Kidney capillary endothelial cell (primary cell): ENCODE measurements at regions not wholly inside any gene's neighbourhood (a gene's known extent, or its start where the extent isn't known, plus 50 kb on each side); places are given as distances from the start of the nearest gene placed in this dataset.

ENCODE experiments used
- DNase-seq: peaks from one replicate; pipeline ENCODE4 v3.0.0-alpha.2; 2018; ENCODE audit warnings: low spot score

DNA sequence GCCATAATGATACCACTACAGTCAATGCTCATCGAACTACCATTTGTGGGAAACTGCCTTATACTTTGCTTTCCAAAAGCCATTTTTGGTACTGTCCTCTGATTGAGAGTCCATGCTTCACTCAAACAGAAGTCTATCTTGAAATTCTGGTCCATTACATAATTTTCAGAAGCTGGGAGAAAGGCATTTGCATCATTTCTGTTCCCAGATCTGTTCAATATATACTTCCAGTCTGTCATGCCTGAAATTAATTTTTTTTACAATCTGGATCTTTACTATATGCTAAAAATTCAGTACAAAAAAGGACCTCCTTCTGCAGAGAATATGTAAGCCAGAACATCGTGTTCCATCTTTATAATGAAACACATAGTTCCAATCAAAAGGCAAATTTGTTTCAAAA is 528.9 kb upstream of the MEF2C start:
- no peak for DNase-seq

GRCh38 chr5:89407054-89407453 is 524.1 kb upstream of the MEF2C start:
- DNase-seq = no peak

GRCh38 chr5:89401659-89402058 is 518.7 kb upstream of the MEF2C start:
- no peak for DNase-seq

GRCh38 chr5:89401012-89401411 is 518.0 kb upstream of the MEF2C start:
- DNase-seq = no peak

DNA sequence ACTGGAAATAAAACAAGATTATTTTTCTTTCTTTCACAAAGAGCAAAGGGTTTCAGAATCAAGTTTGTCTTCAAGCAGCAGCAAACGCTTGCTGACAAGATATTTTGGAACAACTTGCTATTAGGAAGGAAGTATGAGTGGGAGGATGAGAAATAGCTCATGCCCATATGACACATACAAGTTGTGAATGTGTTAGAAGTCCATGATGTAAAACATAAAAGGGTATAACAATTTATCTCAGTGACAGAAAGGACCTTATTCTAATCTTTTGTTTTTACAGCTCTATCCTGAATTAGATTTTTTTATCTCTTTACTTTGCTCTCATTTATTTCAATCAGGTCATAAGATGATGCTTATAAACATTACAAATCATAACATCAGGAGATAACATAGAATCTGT is 516.6 kb upstream of the MEF2C start:
- peak; percentile 75 for DNase-seq

- peak; percentile 24 for DNase-seq
Measured at GRCh38 chr5:89397096-89397495, 514.1 kb upstream of the MEF2C start.

DNA sequence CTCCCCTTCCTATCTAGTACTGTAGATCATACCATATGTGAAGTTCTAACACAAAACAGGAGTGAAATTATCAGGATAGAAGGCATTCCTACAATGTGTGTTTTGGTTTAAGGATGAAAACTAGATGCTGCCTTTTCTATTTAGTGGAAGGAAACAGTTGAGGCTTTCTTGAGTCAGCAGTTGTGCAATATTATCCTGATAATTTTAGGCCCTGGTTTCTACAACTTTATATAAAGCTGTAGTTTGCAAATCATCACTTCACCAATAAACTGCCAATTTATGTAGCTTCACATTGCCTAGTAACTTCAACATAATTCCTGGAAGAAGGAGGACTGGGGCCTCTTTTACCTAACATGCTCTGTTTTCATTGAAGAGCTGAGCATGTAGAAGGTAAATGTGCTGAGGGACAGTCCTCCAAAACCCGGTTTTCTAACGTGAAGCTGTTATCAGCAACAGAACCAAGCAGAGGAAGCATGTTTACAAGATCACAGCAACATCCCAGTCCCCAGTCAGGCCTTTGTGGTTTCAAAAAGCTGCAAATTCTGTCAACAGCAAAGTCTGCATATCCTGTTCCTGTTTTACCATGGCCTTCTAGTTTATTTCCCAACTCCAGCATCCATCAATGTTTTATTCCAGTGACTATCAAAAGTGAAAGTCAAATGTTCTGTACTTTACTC is 513.4 kb upstream of the MEF2C start:
- DNase-seq = no peak

GRCh38 chr5:89395111-89395510 is 512.1 kb upstream of the MEF2C start:
- no peak for DNase-seq

DNA sequence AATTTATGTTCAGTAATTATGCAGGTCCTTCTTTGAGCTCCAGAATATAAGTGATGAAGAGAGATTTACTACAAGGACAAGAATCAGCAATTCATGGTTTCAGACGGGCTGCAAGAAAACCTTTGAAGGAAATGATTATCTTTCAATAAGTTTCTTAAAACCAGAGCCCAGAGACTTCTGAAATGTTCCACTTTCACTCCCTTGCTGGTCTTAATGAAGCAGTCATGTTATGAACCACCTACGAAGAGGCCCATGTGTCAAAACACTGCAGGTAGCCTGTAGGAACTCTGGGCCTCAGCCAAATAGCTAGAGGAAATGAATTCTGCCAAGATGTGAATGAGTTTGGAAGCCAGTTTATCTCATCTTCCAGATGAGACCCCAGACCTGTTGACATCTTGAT is 505.9 kb upstream of the MEF2C start:
- no peak for DNase-seq

- no peak for DNase-seq
Measured at GRCh38 chr5:89384391-89384790, 501.4 kb upstream of the MEF2C start.

DNA sequence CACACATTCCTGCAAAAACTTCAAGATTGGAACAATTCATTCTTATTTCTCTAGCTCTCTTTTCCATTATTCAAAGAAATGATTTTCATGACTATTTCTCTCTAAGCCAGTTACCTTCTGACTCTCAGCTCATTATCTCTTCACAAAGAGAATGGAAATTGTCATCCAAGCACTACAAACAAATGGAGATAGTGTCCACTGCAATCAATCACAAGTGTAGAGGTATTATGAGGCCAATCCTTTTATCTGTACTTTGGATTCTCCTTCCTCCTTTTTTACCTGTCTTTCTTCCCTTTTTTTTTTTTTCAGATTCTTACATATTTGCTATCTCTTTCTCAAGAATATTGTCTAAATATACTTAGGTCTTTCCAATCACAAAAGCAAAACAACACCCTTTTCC is 497.7 kb upstream of the MEF2C start:
- no peak for DNase-seq

DNA sequence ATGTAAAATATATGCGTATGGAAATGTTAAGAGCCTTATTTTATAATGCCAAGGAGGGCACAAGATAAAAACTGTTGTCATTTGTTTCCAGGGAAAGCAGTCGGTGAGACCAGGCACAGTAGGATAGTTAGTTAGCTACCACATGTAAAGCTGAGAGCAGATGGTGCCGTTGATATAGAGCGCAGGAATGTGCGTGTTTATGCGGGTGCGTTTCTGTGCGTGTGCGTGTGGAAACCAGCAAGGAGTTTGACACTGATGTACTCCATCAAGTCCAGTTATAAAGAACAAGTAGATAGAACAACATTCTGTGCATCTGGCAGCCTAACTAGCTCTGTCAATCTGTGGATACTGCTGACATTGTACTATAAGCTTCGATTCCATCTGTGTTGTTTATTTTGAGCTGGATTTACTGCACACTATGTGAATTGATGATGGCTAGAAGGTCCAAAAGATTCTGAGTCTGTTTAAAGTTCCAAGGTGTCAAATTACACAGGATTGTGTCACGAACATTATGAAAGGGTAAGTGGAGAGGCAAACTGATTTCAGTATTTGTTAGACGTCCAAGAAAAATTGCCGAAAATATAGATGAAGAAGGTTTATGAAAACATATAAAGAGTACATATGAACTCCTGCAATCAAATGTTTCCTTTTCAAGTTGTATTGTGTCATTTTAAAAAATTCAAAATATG is 494.9 kb upstream of the MEF2C start:
- no peak for DNase-seq

DNA sequence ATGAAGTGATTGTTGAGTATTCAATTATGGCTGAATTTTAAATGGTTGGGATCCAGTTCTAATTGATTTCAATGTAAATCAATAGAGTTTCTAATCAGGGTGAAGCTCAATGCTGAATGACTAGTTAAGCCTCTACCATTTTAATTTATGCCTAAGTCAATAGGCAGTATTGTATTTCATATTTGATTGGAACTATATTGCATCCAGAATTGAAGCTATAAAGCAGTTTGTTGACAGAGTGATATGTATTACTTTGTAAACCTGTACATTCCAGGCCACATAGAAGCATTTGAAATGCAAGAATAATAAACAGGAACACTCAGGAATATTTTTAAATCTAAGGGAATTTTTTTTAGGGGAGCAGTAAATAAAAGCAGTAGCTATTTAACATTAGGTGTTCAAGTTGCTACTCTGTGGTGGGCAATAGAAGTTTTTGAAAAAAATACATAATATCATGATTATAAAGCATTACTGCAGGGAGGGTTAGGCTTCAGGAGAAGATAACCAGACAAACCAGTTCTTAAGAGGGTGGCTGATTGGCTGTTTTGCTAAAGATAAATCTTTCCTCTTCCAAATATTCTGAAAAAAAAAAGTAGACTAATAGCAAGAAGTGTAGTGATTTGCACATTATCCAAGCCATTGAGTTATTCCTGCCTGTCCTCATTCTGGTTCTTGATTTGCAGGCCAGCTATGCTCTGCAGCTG is 492.0 kb upstream of the MEF2C start:
- no peak for DNase-seq

- DNase-seq = no peak
Measured at GRCh38 chr5:89374144-89374784, 491.3 kb upstream of the MEF2C start.

DNA sequence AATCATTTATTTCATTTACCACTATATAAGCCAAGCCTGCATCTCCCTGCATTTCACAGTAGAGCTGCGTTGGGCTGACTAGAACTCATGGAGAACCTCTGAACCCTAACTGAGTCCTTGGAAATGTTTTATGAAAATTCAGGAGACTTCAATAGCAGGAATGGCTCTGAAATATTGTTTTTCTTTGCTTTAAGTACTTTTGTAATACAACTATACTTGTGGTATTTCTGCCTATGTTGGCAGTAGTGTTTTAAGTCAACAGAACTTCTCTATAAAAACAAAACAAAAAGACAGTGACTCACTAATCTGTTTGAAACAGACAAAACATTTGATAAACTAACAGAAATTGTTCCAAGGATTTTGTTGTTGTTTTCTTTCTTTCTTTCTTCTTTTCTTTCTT is 489.2 kb upstream of the MEF2C start:
- no peak for DNase-seq

DNA sequence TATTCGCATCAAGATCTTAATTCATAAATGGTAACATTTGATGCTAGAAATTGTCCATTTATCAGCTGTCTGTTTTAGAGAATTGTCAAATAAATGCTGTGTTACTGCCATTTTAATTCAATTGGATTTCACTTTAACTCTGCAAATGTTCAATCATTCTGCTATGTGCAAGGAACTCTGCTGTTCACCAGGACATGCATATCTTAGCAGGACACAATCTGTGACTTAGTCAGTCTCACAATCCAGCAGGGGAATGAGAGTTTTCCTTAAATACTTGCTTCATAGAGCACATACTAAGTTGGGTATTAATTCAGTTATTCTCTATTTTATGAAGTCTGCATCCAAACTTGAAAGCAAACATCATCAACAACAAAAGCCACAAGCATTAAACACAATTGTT is 488.7 kb upstream of the MEF2C start:
- no peak for DNase-seq

DNA sequence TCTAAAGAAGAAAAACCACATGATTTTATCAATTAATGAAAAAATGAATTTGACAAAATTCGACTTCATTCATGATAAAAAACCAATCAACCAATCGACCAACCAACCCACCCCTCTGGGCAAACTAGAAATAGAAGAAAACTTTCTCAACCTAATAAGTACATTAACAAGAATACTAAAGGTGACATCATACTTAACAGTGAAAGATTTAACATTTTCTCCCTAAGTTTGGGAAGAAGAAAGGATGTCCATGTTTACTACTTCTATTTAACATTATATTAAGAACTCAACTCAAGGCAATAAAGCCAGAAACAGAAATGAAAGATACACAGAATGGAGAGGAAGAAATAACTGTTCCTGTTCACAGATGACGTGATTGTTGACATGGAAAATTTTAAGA is 476.1 kb upstream of the MEF2C start:
- no peak for DNase-seq

DNA sequence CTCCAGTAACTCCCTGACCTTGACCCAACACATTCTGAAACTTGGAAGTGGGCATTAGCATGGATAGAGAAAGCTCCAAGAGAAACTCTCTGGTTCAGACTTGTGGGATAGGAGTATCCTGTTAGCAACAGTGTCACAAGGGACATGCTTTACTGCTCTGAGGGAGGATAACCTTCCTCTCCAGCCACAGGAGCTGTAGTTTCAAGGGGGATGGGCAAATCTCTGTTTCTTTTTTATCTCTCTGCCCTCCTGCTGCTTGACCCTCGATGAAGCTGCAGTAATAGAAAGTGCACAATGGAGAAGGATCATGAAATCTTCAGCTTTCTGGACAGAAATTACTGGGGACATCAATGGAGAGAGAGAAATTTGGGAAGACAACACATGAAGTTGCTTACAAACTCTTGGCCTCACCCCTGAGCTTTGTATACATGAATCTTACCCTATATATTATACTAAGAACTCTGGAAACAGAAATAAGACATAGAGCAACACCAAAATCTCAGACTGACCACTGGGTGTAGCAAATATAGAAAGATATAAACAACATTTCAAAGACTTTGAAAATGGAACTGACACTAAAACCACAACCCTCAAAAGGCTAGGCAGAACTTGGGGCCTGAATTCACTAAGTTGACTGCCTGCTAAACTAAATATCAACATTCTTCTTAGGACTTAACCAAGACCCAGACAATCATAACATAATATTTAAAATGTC is 471.0 kb upstream of the MEF2C start:
- no peak for DNase-seq

DNA sequence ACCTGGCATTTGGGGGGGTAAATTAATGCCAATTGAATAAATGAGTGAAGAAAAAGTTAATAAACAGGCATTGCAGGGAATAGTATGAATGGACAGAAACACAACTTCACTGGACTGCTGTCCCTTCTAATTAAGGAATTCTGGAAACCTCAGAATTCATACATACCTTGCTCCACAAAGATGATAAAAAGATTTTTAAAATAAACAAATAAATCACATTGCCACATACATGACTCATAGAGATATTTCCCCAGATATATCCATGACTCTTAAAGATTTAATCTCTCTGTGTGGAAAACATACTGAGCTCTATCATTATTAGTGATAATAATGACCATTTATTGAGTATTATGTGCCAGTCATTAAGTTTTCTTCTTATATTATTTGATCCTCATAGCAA is 469.0 kb upstream of the MEF2C start:
- no peak for DNase-seq

DNA sequence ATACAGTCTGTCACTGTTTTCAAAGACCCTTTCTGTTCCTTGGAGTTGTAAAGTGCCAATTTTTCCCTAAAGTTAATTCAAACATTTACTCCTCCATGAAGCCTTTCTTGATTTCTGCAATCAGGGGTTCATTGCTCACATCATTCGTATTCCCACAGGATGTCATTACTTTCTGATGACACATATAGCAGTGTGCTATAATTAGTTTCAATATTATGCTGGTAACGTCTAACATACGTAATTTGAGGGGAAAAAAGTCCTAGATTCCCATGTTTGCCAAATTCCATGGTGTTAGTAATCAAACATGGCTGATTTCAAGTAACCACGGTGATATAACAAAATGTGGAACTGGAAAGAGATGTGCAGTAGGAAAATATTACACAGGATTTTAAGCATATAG is 468.2 kb upstream of the MEF2C start:
- DNase-seq = peak; percentile 51

DNA sequence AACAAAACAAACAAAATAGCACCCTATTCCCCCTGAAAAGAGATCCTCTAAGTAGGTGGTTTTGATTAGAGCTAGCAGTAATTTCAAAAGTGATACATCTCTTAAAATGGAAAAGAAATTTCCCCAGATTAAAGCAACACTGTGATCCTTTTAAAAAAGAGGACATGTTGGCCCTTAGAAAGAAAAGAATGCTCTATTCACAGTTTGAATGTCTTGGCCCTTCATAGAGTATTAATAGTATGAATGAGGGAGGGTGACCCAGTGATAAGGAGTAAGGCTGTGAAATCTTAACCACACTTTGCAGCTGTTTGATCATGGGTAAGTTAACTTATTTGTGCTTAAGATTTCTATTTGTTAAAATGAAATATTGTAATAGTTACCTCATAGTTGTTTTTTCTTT is 467.7 kb upstream of the MEF2C start:
- no peak for DNase-seq

DNA sequence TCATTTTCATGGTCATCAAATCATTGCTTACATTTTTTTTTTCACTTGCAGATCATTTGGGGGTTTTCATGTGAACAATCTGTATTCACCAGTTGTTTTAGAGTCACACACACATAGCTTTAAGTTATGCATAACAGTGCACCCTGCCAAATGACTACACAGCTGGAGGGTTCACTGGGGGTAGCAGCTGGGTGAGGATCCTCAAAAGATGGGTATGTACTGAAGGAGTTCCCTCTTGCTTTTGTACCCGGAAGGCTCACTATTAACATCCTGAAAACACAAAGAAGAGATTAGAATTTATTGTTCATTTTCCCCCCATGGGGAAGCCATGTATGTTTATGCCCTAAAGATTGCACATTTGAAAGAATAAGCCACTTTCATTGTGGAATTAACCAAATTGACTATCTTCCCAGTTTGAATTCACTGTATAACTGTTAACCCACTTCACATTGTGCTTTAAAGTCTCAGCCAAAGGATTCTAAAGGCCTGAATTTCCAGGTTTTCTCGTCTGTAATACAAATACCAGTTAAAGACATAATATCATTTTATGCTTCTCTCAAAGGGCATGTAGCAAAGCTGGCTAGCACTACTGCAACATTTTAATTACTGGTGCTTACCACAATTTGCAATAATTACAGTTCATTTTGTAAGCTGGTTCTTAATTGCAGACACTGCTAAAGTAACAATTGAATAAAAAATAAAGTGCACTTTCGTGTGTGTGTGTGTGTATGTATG is 466.4 kb upstream of the MEF2C start:
- no peak for DNase-seq
